HepG2 (cell line): ENCODE measurements at regions not wholly inside any gene's neighbourhood (a gene's known extent, or its start where the extent isn't known, plus 50 kb on each side); places are given as distances from the start of the nearest gene placed in this dataset.

Experiments used
- MAFF ChIP-seq: IDR thresholded peaks from 2 replicates; pipeline ENCODE4 v1.6.1; 2011; ENCODE audit warnings: low read depth, low read length, improper control_type of control experiment
- MEIS2 ChIP-seq: sonication (generic); formaldehyde crosslinking; IDR thresholded peaks from 2 replicates; pipeline ENCODE4 v1.9.0; 2021; ENCODE audit warnings: mild to moderate bottlenecking, missing genetic modification reagents
- POLR2AphosphoS5 ChIP-seq: IDR thresholded peaks from 2 replicates; pipeline ENCODE4 v1.6.1; 2012; ENCODE audit warnings: low read depth, low read length
- TCF7L2 ChIP-seq: IDR thresholded peaks from 2 replicates; pipeline ENCODE4 v1.6.1; 2011; ENCODE audit warnings: mild to moderate bottlenecking, low read depth, low read length, moderate library complexity
- YY1 ChIP-seq: IDR thresholded peaks from 2 replicates; pipeline ENCODE4 v1.6.1; 2011; ENCODE audit warnings: low read length, low read depth, moderate library complexity, mild to moderate bottlenecking; ENCODE audit not compliant: insufficient read depth, insufficient replicate concordance
- ZBTB2 ChIP-seq: sonication (generic); formaldehyde crosslinking; IDR thresholded peaks from 2 replicates; pipeline ENCODE4 v1.8.0; 2022; ENCODE audit warnings: low read depth, missing genetic modification reagents
- ZC3H4 ChIP-seq: sonication (generic); formaldehyde crosslinking; IDR thresholded peaks from 2 replicates; pipeline ENCODE4 v1.4.0; 2020; ENCODE audit warnings: missing genetic modification reagents, borderline replicate concordance
- ZNF296 ChIP-seq: sonication (generic); formaldehyde crosslinking; conservative IDR thresholded peaks from 2 replicates; pipeline ENCODE4 v1.5.0; 2020; ENCODE audit warnings: mild to moderate bottlenecking, missing genetic modification reagents
- ZNF646 ChIP-seq: sonication (generic); formaldehyde crosslinking; IDR thresholded peaks from 2 replicates; pipeline ENCODE4 v1.9.0; 2021; ENCODE audit warnings: mild to moderate bottlenecking, missing genetic modification reagents
- TF ChIP-seq, protein P1 (sequence below): sonication (generic); formaldehyde crosslinking; IDR thresholded peaks from 2 replicates; pipeline ENCODE4 v1.4.0; 2020; ENCODE audit warnings: missing genetic modification reagents
- TF ChIP-seq, protein P2 (sequence below): sonication (generic); formaldehyde crosslinking; IDR thresholded peaks from 2 replicates; pipeline ENCODE4 v1.4.0; 2020; ENCODE audit warnings: low read depth, missing genetic modification reagents
- TF ChIP-seq, protein P3 (sequence below): sonication (generic); formaldehyde crosslinking; IDR thresholded peaks from 2 replicates; pipeline ENCODE4 v1.4.0; 2020; ENCODE audit warnings: missing genetic modification reagents, borderline replicate concordance

- TF ChIP-seq POLR2AphosphoS5, result no peak
- TF ChIP-seq TCF7L2, result no peak
- TF ChIP-seq, protein P1, sequence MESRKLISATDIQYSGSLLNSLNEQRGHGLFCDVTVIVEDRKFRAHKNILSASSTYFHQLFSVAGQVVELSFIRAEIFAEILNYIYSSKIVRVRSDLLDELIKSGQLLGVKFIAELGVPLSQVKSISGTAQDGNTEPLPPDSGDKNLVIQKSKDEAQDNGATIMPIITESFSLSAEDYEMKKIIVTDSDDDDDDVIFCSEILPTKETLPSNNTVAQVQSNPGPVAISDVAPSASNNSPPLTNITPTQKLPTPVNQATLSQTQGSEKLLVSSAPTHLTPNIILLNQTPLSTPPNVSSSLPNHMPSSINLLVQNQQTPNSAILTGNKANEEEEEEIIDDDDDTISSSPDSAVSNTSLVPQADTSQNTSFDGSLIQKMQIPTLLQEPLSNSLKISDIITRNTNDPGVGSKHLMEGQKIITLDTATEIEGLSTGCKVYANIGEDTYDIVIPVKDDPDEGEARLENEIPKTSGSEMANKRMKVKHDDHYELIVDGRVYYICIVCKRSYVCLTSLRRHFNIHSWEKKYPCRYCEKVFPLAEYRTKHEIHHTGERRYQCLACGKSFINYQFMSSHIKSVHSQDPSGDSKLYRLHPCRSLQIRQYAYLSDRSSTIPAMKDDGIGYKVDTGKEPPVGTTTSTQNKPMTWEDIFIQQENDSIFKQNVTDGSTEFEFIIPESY (CRISPR knock-in tag), result no peak
- no peak for TF ChIP-seq YY1
- no peak for TF ChIP-seq MAFF
- TF ChIP-seq, protein P2, sequence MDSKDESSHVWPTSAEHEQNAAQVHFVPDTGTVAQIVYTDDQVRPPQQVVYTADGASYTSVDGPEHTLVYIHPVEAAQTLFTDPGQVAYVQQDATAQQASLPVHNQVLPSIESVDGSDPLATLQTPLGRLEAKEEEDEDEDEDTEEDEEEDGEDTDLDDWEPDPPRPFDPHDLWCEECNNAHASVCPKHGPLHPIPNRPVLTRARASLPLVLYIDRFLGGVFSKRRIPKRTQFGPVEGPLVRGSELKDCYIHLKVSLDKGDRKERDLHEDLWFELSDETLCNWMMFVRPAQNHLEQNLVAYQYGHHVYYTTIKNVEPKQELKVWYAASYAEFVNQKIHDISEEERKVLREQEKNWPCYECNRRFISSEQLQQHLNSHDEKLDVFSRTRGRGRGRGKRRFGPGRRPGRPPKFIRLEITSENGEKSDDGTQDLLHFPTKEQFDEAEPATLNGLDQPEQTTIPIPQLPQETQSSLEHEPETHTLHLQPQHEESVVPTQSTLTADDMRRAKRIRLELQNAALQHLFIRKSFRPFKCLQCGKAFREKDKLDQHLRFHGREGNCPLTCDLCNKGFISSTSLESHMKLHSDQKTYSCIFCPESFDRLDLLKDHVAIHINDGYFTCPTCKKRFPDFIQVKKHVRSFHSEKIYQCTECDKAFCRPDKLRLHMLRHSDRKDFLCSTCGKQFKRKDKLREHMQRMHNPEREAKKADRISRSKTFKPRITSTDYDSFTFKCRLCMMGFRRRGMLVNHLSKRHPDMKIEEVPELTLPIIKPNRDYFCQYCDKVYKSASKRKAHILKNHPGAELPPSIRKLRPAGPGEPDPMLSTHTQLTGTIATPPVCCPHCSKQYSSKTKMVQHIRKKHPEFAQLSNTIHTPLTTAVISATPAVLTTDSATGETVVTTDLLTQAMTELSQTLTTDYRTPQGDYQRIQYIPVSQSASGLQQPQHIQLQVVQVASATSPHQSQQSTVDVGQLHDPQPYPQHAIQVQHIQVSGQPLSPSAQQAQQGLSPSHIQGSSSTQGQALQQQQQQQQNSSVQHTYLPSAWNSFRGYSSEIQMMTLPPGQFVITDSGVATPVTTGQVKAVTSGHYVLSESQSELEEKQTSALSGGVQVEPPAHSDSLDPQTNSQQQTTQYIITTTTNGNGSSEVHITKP (CRISPR knock-in tag), result no peak
- TF ChIP-seq ZNF646, result no peak
- no peak for TF ChIP-seq ZNF296 (CRISPR knock-in tag)
- TF ChIP-seq ZC3H4, result no peak
- TF ChIP-seq ZBTB2 (CRISPR knock-in tag), result no peak
- no peak for TF ChIP-seq MEIS2 (CRISPR knock-in tag)
- TF ChIP-seq, protein P3, sequence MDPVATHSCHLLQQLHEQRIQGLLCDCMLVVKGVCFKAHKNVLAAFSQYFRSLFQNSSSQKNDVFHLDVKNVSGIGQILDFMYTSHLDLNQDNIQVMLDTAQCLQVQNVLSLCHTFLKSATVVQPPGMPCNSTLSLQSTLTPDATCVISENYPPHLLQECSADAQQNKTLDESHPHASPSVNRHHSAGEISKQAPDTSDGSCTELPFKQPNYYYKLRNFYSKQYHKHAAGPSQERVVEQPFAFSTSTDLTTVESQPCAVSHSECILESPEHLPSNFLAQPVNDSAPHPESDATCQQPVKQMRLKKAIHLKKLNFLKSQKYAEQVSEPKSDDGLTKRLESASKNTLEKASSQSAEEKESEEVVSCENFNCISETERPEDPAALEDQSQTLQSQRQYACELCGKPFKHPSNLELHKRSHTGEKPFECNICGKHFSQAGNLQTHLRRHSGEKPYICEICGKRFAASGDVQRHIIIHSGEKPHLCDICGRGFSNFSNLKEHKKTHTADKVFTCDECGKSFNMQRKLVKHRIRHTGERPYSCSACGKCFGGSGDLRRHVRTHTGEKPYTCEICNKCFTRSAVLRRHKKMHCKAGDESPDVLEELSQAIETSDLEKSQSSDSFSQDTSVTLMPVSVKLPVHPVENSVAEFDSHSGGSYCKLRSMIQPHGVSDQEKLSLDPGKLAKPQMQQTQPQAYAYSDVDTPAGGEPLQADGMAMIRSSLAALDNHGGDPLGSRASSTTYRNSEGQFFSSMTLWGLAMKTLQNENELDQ (CRISPR knock-in tag), result no peak
Measured at GRCh38 chr12:42020226-42020625, 124.4 kb downstream of the GXYLT1 start.
